Esophagus muscularis mucosa (tissue), 4 donors: ENCODE measurements at regions not wholly inside any gene's neighbourhood (a gene's known extent, or its start where the extent isn't known, plus 50 kb on each side); places are given as distances from the start of the nearest gene placed in this dataset.

Source experiments
- EP300 ChIP-seq: sonication (generic); formaldehyde crosslinking; IDR thresholded peaks from one replicate; pipeline ENCODE4 v1.6.1; 2017; ENCODE audit warnings: antibody characterized with exemption
- POLR2A ChIP-seq: fragments of 450-650 bp; IDR thresholded peaks from one replicate; pipeline ENCODE4 v1.6.1; 2017; ENCODE audit warnings: antibody characterized with exemption, moderate library complexity, mild to moderate bottlenecking, low read depth
- TF ChIP-seq, protein P1 (sequence below), 3 experiments: fragments of 200-600 bp in 2 of 3; fragments of 450-650 bp in 1 of 3; sonication (generic) in 2 of 3; IDR thresholded peaks; one replicate each; pipeline ENCODE4 v1.5.1; 2017 to 2019; ENCODE audit warnings: antibody characterized with exemption in 3 of 3, mild to moderate bottlenecking in 2 of 3, moderate library complexity in 1 of 3

DNA sequence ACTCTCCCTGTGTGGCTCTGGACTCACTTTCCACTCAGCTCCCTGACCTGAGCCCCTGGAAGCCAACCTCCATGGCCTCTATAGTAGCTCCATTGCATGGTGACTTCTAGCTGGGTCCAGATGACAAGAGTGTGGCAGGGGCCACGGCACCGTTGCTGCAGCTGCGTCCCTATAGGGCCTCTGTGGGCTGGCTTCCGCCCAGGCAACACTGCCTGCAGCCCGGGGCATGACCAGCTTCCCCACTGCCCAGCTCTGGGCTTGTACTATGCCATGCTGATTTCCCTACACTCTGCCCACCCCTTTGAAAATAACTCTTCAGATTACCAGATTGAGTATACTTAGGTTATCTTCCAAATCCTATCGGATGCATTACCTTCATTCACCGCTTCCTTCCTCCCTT lies 73.8 kb upstream of the NEURL1B start:
- TF ChIP-seq, protein P1, sequence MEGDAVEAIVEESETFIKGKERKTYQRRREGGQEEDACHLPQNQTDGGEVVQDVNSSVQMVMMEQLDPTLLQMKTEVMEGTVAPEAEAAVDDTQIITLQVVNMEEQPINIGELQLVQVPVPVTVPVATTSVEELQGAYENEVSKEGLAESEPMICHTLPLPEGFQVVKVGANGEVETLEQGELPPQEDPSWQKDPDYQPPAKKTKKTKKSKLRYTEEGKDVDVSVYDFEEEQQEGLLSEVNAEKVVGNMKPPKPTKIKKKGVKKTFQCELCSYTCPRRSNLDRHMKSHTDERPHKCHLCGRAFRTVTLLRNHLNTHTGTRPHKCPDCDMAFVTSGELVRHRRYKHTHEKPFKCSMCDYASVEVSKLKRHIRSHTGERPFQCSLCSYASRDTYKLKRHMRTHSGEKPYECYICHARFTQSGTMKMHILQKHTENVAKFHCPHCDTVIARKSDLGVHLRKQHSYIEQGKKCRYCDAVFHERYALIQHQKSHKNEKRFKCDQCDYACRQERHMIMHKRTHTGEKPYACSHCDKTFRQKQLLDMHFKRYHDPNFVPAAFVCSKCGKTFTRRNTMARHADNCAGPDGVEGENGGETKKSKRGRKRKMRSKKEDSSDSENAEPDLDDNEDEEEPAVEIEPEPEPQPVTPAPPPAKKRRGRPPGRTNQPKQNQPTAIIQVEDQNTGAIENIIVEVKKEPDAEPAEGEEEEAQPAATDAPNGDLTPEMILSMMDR (IDR thresholded peaks at IDR 0.05): no peak
- no peak for TF ChIP-seq POLR2A
- TF ChIP-seq EP300: no peak
